NCI-H774 (cell line): ENCODE measurements at regions not wholly inside any gene's neighbourhood (a gene's known extent, or its start where the extent isn't known, plus 50 kb on each side); places are given as distances from the start of the nearest gene placed in this dataset.

ENCODE experiments used
- DNase-seq: peaks from one replicate; lab custom pipeline; 2025; lab: John Stamatoyannopoulos, UW

- DNase-seq: no peak
Observed at GRCh38 chr12:115708801-115709200, 568.7 kb downstream of the MED13L start.

- no peak for DNase-seq
Observed at GRCh38 chr12:115700896-115701465, 576.5 kb downstream of the MED13L start.

DNA sequence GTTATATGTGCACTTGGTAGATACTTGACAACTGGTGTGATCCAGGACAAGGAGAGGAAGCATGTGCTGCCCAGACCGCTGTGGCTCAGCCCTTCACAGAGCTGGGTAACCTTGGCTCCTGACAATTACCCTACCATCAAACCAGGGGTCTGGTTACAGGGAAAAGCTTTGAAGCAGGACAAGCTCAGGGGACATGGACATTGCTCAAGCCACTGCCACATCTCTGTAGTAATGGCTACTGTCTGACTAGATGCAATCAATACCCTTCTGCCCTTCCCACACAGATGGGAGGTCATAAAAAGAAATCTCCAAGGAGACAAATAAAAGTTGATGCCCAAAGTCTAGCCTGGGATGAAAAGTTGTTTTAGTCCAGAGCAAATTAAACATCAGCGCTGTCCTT is 577.4 kb downstream of the MED13L start:
- DNase-seq: no peak

- DNase-seq: no peak
Observed at GRCh38 chr12:115698257-115698656, 579.2 kb downstream of the MED13L start.

DNA sequence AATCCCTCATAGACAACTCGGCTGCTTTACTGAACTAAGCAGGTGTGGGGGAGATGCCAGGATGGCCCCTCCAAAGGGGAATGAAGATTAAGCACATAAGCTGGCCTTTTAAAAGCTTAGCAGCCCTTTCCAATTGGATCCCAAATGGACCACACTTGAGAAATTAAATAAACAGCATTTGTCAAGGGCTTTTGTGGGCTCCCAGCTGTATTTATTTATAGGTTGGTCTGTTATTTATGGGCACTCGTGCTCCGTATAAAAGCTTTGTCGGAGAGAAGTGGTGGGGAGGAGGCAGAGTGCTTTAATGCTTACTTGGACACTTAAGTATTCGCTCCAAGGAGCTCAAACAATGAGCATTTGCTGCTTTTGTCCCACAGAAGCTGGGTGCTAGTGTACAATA is 580.2 kb downstream of the MED13L start:
- peak; percentile 95 for DNase-seq

DNA sequence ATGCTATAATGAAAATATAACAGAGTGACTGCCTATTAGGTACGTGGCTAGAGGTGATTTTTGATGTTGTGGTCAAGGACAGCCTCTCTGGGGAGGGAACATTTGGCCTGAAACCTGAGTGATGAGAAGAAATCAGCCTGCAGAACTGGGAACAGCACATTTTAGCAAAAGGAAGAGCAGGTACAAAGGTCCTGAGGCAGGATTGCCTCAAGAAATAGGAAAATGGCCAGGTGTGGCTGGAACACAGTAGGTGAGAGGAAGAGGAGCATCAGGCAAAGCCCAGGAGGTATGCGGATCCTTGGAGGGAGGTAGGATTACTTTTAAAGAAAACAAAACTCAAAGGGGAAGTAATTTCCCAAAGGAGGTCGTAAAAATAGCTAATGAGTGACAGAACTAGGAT is 582.9 kb downstream of the MED13L start:
- DNase-seq: no peak

GRCh38 chr12:115693970-115694369 is 583.5 kb downstream of the MED13L start:
- no peak for DNase-seq

GRCh38 chr12:115691123-115691522 is 586.4 kb downstream of the MED13L start:
- DNase-seq: no peak

- no peak for DNase-seq
Observed at GRCh38 chr12:115687094-115687493, 590.4 kb downstream of the MED13L start.

DNA sequence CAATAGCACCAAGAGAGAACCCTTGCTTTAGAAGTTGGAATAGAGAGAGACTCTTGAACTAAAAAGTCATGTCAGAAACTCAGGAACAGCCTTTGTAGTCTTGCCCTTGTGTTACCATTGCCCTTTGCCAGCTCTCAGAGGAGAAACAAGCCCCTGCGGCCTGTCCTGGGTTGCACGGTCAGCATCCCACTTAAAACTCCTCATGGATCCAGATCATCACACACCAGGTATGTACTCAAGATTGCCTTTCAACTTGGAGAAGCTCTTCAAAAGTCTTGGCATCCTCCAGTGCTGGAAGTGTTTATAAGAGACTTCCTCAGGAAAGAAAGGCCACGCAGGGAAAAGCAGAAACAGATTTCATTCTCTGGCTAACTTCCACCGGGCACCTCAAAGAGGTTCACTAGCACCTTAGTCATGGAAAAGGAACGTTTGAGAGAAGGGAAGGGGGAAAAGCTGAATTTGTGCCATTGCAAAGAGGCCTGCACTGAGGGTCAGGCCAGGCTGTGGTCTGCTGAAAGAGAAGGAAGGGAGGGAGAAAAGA is 594.2 kb downstream of the MED13L start:
- no peak for DNase-seq

DNA sequence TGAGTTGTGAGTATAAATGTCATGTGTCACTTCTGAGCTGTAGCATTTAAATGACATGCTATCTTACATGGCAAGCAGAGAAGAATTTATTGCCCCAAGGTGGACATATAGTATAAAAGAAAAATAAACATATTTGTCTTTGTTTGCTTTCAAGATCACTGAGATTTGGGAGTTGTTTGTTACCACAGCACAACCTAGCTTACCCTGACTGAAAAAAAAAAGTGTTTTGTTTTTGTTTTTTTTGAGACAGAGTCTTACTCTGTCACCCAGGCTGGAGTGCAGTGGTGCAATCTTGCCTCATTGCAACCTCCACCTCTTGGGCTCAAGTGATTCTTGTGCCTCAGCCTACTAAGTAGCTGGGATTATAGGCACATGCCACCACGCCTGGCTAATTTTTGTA is 596.5 kb downstream of the MED13L start:
- no peak for DNase-seq

GRCh38 chr12:115672506-115673080 is 604.9 kb downstream of the MED13L start:
- no peak for DNase-seq

DNA sequence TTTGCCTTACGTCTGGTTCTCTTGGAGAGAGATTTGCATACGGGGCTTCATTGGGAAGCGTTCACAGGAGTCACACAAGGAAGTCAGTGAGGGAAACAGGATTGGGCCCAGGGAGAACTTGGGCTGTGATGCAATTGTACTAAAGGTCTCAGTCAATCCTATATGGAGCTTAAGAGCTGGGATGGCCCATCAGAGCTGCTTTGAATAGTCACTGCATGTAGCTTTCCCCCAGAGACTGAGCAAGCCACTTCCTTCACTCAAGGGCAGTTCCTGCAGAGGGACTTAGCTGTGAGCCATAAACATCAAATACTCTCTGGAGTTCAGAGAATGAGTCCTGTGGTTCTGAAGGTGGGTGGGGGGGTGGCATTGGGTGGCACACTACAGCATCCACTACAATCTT is 605.4 kb downstream of the MED13L start:
- DNase-seq: no peak

DNA sequence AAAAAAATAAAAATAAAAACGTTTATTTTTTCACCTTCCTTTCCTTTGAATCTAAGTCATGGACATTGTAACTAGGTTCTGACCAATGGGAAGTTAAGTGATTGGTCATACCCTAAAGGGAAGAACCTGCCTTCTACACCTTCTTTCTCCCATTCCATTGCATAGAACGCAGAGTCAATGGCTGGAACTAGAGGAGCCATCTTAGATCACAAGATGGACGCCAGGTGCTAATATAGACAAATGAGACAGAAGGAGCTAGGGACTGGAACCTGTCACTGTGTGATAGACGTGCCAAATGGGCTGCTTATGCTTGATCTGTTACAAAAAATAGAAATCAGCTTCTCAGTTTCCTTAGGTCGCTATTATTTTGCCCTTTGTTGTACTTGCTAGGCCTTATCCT is 606.6 kb downstream of the MED13L start:
- DNase-seq: no peak

GRCh38 chr12:115667116-115667515 is 610.4 kb downstream of the MED13L start:
- no peak for DNase-seq

DNA sequence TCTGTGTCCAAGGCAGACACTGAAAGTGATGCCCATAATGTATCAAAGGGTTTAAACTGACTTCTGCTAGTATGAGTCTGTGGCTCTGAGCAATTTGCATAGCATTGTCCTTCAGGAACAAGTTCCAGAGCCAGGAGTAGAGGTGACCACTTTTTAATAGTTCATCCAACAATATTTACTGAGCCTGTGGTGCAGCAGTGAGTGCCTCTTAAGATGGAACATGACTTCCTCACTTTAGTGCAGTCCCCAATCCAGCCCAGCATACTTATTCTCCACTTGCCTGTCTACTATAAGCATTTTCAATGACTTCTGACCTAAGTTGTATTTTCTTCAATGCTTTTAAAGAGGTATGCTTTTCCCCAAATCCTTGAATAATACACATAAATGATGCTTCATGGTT is 611.3 kb downstream of the MED13L start:
- no peak for DNase-seq

GRCh38 chr12:115661112-115661511 is 616.4 kb downstream of the MED13L start:
- DNase-seq: no peak

GRCh38 chr12:115660211-115660805 is 617.2 kb downstream of the MED13L start:
- no peak for DNase-seq

- no peak for DNase-seq
Observed at GRCh38 chr12:115659422-115659821, 618.1 kb downstream of the MED13L start.

- no peak for DNase-seq
Observed at GRCh38 chr12:115657081-115658013, 620.1 kb downstream of the MED13L start.

DNA sequence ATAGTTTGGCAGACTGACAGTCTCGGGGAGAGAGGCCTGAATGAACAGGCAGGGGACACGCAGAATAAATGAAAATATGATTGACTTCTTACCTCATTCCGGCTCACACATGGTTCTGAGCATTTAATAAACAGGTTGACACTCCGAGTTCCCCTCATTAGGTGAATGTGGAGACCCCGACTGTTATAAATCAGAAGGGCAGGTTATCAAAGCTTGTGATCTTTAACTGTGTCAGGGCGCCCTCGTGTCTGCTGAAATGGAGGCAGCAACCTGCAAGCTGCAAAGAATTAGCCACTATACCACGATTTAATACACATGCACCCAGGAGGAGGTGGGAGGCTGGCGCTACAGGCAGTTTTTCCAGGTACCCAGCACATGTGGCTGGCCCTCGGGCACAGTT is 627.5 kb downstream of the MED13L start:
- no peak for DNase-seq

- no peak for DNase-seq
Observed at GRCh38 chr12:115648463-115648862, 629.0 kb downstream of the MED13L start.

- DNase-seq: no peak
Observed at GRCh38 chr12:115646210-115646609, 631.3 kb downstream of the MED13L start.
